SKM-1 (cell line): ENCODE measurements at regions not wholly inside any gene's neighbourhood (a gene's known extent, or its start where the extent isn't known, plus 50 kb on each side); places are given as distances from the start of the nearest gene placed in this dataset.
"Not testable (repeated sequence)": the region's sequence is repeated elsewhere in the genome, so short reads cannot be mapped to it uniquely, and the experiment has no call there.

Experiments
- DNase-seq: peaks from one replicate; lab custom pipeline; 2025; ENCODE audit not compliant: unreplicated experiment; lab: John Stamatoyannopoulos, UW

DNA sequence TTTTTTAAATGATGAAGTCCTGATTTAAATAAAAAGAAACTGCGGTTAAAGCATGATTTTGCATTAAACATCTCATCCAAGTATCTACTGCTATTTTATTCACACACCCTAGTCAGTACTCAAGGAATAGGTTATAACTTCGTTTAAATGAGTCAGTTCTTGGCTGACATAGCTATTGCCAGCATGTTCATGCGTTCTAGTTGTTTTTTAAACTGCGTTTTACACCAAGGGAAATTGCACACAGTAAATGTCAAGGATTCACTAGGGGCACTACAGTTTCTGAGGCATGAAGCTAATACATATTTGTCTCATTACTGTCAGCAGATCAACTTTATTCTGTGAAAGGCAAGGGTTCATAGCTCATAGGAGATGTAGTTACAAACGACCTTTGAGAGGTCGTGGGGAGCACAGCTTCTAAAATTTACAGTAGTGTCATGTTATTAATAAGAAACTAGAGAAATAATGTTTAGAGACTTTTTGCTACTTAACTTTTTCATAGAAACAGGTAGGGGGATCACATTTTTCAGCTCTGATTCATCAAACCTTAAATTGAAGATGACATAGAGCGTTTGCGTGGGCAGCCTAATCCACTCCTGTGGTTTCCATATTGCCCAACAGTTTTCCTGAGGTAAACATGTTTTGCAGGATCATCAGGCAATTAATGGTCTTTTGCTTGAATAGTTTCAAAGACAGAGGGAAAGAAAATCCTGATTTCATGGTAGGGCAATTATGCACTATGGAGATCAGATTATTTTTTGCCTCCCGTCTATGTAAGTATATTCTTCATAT lies 2222.7 kb upstream of the WWC1 start:
- no peak for DNase-seq

DNA sequence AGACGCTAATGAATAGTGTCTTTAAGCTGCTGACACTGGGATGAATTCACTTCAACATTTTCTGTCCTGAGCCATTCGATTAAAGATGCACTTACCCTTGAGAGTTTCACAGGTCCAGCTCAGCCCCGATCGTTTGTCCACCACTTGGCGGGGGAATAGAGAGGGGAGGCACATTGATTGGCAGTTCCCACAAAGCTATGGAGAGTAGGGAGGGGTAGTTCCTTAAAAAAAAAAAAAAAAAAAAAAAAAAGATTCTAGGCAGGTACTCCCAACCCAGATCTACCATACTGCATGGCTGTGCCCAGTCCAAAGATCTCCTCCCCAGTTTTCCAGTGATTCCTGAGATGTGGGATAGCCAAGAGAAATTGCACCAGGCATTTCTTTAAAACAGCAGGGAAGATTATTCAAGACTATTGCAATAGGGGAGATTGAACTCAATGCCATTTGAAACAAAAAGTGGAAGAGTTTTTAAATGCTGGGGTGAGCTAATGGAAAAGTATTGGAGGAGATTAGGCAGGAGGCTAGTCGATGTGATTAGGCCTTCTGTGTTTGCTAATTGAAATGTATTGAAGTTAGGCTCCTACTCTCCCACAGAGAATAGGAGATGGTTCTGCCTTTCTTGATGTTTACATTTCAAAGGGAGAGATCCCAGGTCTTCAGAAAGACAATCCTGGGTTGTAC lies 2217.4 kb upstream of the WWC1 start:
- DNase-seq: no peak

DNA sequence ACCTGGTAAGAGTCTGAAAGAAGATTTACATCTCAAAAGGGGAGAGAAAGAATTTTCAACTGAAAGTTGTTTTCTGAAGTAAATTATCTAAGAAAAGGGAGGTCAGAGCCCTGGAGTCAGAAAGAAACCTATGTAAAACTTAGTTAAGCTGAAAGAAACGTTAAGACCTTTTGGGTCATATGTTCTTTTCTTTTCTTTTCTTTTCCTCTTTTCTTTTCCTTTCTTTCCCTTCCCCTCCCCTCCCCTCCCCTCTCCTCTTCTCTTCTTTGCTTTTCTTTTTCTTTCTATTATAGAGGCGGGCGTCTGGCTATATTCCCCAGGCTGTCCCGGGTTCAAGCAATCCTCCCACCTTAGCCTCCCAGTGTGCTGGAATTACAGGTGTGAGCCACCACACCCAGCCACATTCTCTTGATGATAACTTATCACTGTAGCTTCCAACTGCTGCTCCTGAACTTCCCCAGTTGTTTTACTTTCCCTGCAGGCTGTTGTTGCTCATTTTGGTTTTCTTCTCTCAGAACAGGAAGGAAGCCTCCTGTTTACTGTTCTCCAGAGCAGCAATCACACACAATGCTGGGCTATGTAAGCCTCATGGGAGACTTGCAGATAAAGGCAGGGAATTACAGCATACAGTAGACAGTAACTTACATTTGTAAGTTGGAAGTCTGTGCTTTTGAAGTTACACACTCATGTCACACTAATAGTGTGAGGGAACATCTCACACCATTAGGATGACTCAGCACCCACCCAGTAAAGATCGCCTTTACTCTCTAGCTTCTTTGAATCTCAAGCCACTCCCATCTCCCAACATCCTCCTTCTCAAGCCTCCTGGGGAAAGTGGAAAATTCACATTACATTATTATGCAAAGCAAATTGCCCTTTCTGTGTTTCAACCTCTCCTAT lies 2216.6 kb upstream of the WWC1 start:
- no peak for DNase-seq

DNA sequence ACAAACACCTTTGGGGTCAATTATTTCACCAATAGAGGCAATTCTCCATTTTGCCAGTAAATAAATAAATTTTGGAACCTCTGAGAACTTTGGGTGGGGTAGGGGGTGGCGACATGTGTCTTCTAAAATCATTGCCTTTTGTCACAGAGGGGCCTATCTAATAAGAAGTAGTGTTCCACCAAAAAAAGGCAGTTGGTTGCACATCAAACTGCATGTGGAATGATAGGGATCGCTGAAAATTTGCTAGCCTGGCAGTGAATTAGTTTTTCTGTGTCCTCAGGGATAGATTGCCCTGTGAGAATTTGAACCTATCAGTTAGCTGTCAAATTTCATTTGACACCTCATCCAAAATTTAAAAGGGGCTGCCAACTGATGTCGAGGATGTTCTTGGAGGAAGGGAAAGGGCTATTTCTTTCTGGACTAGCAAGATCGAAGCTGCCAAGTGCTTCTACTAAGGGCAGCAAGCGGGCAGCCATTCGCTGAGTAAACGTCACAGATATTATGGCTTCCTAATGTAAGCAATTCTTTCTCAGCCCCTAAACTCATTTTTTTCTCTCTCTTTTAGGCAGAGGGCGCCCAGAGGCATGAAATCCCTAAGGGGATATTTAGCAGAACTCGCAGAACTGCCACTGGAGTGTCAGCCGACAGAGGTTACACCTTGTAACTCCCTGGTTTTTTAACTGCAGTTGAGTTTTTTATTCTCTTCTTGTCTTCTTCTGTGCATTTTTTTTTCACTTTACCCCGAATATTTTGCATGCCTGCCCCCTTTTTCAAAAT lies 2208.1 kb upstream of the WWC1 start:
- no peak for DNase-seq

DNA sequence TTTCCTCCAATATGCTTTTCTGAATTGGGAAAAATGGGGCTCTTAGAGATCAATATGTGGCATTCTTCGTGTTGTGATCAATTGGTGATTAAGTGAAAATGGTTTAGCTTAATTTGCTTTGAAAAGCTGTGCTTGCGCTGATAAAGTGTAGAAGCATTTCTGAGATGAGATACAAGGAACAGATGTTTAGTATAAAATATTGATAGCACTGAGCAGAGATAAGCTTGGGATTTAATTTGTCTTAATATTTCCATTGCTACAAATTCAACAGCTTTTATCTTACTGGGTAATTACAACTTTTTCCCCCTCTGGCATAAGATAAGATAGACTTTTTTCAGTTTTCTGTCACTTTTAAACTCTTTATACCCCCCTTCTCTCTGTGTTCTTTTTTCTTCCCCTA lies 2204.9 kb upstream of the WWC1 start:
- no peak for DNase-seq

DNA sequence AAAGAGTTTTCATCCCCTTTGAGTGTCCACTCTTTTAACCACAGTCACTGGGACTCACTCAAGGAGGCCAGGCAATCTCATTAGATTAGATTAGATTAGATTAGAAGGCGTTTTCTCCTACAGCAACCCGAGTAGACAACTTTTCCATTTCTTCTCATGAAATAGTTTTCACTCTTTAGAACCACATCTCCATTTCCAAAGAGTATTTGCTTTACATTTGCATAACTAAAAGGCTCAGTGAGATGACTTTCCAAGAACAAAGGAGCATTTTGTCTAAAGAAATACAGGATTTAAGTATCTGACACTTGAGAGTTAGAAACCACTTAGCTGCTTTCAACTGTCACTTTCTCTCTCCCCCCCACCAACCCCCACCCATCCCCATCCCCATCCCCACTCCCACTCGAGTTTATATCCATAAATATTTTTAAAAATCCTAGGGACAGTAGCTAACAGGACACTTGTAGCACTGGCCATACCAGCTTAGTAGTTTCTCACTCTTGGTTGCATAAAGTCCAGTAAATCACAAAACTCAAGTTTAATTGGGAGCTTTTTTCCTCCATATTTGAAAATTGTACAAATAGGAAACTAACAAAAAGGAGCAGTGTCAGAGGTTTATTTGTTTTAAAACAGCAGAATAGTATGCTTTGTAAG lies 2202.9 kb upstream of the WWC1 start:
- DNase-seq: no peak

DNA sequence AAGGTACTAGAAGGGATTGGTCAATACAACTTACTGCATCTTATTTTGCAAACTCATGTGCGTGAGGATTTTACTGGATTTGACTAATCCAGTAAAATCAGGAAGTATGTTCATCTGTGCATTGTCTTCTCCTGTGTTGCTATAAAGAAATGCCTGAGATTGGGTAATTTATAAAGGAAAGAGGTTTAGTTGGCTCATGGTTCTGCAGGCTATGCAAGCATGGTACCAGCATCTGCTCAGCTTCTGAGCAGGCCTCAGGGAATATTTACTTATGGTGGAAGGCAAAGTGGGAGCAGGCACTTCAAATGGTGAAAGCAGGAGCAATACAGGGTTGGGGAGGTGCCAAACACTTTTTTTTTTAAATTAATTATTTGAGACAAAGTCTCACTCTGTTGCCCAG lies 2199.5 kb upstream of the WWC1 start:
- DNase-seq: no peak

DNA sequence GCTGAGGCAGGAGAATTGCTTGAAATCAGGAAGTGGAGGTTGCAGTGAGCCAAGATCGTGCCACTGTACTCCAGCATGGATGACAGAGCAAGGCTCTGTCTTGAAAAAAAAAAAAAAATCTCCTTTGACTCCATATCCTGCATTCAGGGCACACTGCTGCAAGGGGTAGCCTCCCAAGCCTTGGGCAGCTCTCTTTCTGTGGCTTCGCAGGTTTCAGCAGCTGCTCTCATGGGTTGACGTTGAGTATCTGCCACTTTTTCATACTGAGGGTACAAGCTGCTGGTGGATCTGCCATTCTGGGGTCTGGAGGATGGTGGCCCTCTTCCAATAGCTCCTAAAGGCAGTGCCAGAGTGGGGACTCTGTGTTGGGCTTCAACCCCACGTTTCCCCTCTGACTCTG lies 2198.1 kb upstream of the WWC1 start:
- no peak for DNase-seq

DNA sequence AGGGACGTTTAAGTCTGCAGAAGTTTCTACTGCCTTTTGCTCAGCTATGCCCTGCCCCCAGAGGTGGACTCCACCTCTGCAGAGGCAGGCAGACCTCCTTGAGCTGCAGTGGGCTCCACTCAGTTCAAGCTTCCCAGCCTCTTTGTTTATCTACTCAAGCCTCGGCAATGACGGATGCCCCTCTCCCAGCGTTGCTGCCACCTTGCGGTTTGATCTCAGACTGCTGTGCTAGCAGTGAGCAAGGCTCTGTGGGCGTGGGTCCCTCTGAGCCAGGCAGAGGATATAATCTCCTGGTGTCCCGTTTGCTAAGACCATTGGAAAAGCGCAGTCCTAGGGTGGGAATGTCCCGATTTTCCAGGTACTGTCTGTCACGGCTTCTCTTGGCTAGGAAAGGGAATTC lies 2188.5 kb upstream of the WWC1 start:
- no peak for DNase-seq

DNA sequence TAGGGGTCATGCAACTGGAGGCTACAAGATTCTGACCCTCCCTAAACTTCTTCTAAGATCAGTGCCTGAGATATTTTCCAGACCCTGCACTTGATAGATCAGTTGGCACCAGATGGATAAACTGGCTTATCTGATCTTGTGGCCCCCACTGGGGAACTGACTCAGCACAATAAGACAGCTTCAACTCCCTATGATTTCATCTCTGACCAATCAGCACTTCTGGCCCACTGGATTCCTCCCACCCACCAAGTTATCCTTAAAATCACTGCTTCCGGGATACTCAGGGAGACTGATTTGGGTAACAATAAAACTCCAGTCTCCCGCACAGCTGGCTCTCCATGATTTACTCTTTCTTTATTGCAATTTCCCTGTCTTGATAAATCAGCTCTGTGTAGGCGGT lies 2180.4 kb upstream of the WWC1 start:
- no peak for DNase-seq

DNA sequence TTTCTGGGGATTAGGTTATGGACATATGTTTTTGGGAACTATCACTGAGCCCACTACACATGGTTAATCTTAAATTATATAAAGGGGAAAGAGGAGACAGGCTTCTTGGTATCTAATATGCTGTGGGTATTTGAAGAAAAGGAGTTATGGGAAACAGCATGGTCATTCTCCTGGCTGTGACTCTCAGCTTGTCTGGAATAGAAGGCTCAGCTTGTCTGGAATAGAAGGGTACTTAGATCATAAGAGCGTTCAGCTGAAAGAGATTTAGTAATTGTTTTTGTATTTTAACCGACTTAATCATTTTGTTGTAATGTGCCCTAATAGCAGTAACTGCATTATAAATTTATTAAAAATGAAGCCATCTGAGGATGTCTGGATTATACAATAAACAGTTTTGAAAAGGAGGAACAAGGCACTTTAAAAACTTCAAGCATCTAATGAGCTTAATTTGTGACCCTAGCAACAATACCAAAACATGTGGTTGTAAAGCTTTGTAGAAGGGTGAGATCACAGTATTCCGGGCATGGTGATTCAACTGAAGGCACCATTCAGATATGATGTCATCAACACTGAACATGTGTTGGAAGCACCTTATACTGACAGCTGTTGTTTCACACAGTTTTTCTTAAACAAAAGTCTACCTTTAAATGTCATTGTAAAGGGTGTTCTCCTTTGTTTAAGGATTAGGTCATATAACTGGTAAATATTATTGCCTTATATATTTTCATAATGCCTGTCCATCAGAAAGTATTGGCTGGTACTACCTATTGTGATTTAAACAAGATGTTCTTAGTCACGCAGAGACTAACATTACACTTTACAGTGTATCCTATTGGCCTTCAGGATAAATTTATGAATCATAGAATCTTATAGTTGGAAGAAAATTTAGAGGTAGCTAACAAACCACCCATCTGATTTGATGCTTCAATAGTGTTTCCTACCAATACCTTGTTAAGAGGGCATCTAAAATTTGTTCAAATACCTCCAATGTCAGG lies 2174.1 kb upstream of the WWC1 start:
- DNase-seq: no peak

DNA sequence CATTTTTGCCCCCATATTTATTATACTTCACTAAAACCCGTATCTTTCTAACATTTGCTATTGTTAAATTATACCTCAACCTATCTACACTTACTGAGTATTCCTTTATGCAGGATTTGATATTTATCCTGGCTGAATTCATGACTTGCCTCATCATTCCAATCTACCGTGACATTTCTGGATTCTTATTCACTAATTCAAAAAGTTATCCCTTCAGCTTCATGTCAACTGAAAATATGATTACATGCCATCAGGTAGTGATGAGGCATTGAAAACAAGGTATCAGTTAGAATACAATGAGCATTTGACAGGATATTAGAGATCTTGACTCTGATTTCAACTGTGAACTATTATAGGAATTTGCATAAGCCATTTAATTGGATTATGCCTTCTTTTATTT lies 2171.9 kb upstream of the WWC1 start:
- no peak for DNase-seq

DNA sequence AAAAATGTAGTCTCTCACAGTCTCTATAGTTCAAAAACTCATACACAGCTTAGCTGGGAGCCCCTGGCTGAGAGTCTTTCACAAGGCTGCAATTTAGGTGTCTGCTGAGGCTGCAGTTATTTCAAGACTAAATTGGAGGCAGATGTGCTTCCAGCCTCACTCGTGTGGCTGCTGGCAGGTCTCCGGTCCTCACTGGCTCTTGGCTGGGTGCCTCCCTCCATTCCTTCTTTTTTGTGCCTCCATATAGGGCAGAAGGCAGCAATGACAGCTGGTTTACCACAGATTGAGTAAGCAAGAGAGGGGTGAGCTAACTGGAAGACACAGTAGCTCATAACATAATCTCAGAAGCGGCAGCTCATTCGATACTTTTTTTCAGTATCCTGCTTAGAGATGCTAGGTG lies 2167.7 kb upstream of the WWC1 start:
- no peak for DNase-seq

DNA sequence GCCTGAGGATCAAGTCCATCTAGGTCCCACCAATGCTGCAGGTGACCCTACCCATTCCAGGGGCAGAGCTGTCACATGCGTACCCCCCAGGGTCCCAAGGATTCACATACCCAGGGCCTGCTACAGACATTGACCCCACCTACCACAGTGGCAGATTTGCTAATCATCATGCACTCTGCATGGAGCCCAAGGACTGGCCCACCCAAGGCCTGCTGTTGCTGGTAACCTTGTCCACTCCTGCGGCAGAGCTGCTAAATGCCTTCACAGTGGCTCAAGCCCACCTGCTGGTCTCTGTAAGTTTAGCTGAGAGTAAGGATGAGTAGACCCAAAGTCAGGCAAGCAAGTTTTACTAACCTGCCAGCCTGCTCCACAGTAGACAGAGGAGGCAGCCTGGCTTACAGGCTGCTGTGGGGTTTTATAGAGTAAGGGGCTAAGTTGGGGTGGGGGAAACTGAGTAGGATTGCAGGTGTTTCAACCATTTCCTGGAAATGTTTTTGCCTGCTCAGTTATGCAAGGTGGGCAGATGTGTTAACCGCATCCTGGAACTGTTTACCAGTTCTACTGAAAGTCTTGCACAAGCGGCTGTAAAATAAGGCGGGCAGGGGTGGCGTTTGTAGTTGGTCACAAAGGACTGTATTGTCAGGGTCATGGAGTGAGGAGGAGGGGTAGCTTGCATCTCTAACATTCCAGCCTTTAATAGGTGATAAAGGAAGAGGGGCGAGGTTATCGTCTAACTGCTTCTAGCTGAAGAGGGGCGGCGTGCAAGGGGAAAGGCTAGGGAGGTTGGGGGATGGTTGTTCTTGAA lies 2163.5 kb upstream of the WWC1 start:
- no peak for DNase-seq

DNA sequence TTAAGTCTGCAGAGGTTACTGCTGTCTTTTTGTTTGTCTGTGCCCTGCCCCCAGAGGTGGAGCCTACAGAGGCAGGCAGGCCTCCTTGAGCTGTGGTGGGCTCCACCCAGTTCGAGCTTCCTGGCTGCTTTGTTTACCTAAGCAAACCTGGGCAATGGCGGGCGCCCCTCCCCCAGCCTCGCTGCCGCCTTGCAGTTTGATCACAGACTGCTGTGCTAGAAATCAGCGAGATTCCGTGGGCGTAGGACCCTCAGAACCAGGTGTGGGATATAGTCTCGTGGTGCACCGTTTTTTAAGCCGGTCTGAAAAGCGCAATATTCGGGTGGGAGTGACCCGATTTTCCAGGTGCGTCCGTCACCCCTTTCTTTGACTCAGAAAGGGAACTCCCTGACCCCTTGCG lies 2146.3 kb upstream of the WWC1 start:
- not testable (repeated sequence) for DNase-seq

DNA sequence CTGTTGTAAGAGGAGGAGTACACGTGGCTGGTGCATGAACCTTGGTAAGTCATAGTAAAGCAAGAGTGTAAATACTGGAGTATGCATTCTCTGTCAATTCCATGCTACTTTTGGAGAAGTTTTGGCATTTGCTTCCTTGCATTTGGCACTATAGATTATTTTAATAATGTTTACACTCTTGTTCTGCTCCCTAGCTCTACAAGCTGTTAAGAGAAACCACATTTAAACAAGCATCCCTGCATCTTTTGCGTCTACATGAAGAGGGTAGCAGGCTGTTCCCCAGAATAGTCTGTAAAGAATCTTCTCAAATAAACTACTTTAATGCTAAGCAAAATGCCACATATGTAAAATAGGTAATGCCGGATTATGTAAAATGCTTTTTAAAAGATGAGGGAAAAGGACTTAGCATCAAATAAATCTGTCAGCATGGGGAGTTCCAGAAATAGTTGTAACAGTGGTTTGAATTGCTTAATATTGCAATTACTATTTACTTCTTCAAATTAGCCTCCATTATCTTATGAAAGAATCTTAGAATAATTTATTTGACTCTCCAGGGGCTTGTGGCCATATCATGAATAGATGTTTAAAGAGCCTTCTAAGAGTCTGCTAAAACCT lies 2127.3 kb upstream of the WWC1 start:
- DNase-seq: no peak

DNA sequence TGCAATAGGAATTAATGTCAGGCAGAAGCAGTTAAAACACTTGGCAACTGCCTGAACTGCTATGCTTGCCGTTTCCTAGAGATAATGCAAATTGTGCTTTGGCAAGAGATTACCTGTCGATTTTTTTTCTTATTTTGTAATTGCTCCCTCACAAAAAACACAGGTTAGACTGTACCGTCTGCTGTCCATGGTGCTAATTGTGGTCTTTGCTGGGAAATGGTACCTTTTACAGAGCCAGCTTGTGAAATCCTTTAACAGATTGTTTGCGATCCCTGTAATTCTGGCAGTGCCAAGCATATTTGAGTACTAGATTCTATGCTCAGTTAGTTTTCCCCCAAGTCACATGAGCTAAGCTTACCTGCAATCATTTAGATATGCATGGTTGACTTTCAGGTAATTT lies 2125.8 kb upstream of the WWC1 start:
- no peak for DNase-seq

DNA sequence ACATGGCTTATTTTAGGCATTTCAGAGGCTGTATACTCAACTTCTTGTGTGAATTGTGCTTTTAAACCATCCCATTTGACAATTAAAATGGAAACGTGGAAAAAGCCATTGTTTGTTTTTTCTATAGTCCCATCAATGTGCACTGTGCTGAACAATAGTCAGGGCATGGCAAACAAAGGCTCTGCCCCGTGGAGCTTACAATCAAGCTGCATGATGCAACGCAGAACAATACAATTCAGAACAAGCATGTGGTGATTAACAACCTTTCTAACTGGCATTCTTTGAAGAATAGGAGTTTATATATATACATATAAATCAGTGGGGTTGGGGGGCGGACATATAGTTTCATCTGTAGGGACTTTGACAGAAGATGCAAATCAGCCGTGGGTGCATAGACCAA lies 2125.4 kb upstream of the WWC1 start:
- DNase-seq: no peak
